Activated naive CD8-positive, alpha-beta T cell (primary cell): ENCODE measurements at regions not wholly inside any gene's neighbourhood (a gene's known extent, or its start where the extent isn't known, plus 50 kb on each side); places are given as distances from the start of the nearest gene placed in this dataset.
A peak's percentile ranks its signal among the peaks of the same experiment; 100 is the strongest.

Experiments used
- H3K27ac Mint-ChIP-seq: one replicate; pipeline ENCODE4 v1.8.0; 2021; ENCODE audit warnings: mixed read lengths
- H3K27me3 Mint-ChIP-seq: one replicate; pipeline ENCODE4 v1.8.0; 2021; ENCODE audit warnings: mixed read lengths
- H3K36me3 Mint-ChIP-seq: one replicate; pipeline ENCODE4 v1.8.0; 2021; ENCODE audit warnings: mixed read lengths
- H3K4me1 Mint-ChIP-seq: one replicate; pipeline ENCODE4 v1.8.0; 2021; ENCODE audit warnings: low read depth, mixed read lengths
- H3K4me3 Mint-ChIP-seq: one replicate; pipeline ENCODE4 v1.8.0; 2021; ENCODE audit warnings: mild to moderate bottlenecking, mixed read lengths
- H3K9me3 Mint-ChIP-seq: one replicate; pipeline ENCODE4 v1.8.0; 2021; ENCODE audit warnings: low read depth, mixed read lengths

GRCh38 chr6:3630258-3630835 lies 121.2 kb downstream of the PXDC1 start:
- Mint-ChIP-seq H3K36me3 (no peaks in the 10 kb centered on the region), H3K27ac (no peak overlapping the region), H3K27me3 (no peaks in the 10 kb centered on the region), H3K4me1 (peaks cover 26% of the 10 kb centered on the region), H3K9me3 (no peaks in the 10 kb centered on the region), H3K4me3 (no peak overlapping the region)

GRCh38 chr6:3627956-3628835 lies 123.3 kb downstream of the PXDC1 start:
- peaks cover 38% of the 10 kb centered on the region for H3K4me1 Mint-ChIP-seq
- H3K27me3 Mint-ChIP-seq, result no peaks in the 10 kb centered on the region
- H3K36me3 Mint-ChIP-seq, result no peaks in the 10 kb centered on the region
- no peaks in the 10 kb centered on the region for H3K9me3 Mint-ChIP-seq
- no peak overlapping the region for H3K27ac Mint-ChIP-seq
- H3K4me3 Mint-ChIP-seq, result peak overlapping the region; percentile 69

GRCh38 chr6:3627501-3627900 lies 124.0 kb downstream of the PXDC1 start:
- peaks cover 42% of the 10 kb centered on the region for H3K4me1 Mint-ChIP-seq
- H3K27ac Mint-ChIP-seq, result no peak overlapping the region
- H3K27me3 Mint-ChIP-seq, result no peaks in the 10 kb centered on the region
- no peaks in the 10 kb centered on the region for H3K36me3 Mint-ChIP-seq
- no peaks in the 10 kb centered on the region for H3K9me3 Mint-ChIP-seq
- no peak overlapping the region for H3K4me3 Mint-ChIP-seq

- Mint-ChIP-seq H3K27ac (no peak overlapping the region), H3K36me3 (no peaks in the 10 kb centered on the region), H3K4me1 (peaks cover 46% of the 10 kb centered on the region), H3K4me3 (no peak overlapping the region), H3K27me3 (no peaks in the 10 kb centered on the region), H3K9me3 (no peaks in the 10 kb centered on the region)
Measured at GRCh38 chr6:3625980-3626563, 125.4 kb downstream of the PXDC1 start.

- Mint-ChIP-seq H3K27ac (no peak overlapping the region), H3K27me3 (no peaks in the 10 kb centered on the region), H3K4me1 (peaks cover 45% of the 10 kb centered on the region), H3K9me3 (no peaks in the 10 kb centered on the region), H3K4me3 (no peak overlapping the region), H3K36me3 (no peaks in the 10 kb centered on the region)
Measured at GRCh38 chr6:3625149-3625979, 126.1 kb downstream of the PXDC1 start.

GRCh38 chr6:3624250-3625136 lies 127.0 kb downstream of the PXDC1 start:
- Mint-ChIP-seq H3K27ac (no peak overlapping the region), H3K9me3 (no peaks in the 10 kb centered on the region), H3K4me1 (peaks cover 43% of the 10 kb centered on the region), H3K4me3 (peak overlapping the region; percentile 75), H3K27me3 (no peaks in the 10 kb centered on the region), H3K36me3 (no peaks in the 10 kb centered on the region)

GRCh38 chr6:3623451-3624249 lies 127.9 kb downstream of the PXDC1 start:
- Mint-ChIP-seq H3K27me3 (no peaks in the 10 kb centered on the region), H3K9me3 (no peaks in the 10 kb centered on the region)

GRCh38 chr6:3621411-3621810 lies 130.1 kb downstream of the PXDC1 start:
- H3K27me3 Mint-ChIP-seq, result no peaks in the 10 kb centered on the region
- H3K4me1 Mint-ChIP-seq, result peaks cover 21% of the 10 kb centered on the region
- H3K4me3 Mint-ChIP-seq, result no peak overlapping the region
- no peaks in the 10 kb centered on the region for H3K36me3 Mint-ChIP-seq
- no peak overlapping the region for H3K27ac Mint-ChIP-seq
- H3K9me3 Mint-ChIP-seq, result no peaks in the 10 kb centered on the region

More at GRCh38 chr6:3623451-3624249, 127.9 kb downstream of the PXDC1 start:
- H3K4me1 Mint-ChIP-seq, result peaks cover 35% of the 10 kb centered on the region
- H3K4me3 Mint-ChIP-seq, result peak overlapping the region; percentile 75
- H3K27ac Mint-ChIP-seq, result no peak overlapping the region
- no peaks in the 10 kb centered on the region for H3K36me3 Mint-ChIP-seq

GRCh38 chr6:3620937-3621336 lies 130.6 kb downstream of the PXDC1 start:
- H3K27ac Mint-ChIP-seq, result no peak overlapping the region
- no peaks in the 10 kb centered on the region for H3K9me3 Mint-ChIP-seq
- no peak overlapping the region for H3K4me3 Mint-ChIP-seq
- H3K4me1 Mint-ChIP-seq, result peaks cover 21% of the 10 kb centered on the region
- no peaks in the 10 kb centered on the region for H3K36me3 Mint-ChIP-seq
- H3K27me3 Mint-ChIP-seq, result no peaks in the 10 kb centered on the region

- no peak overlapping the region for H3K27ac Mint-ChIP-seq
- no peak overlapping the region for H3K4me3 Mint-ChIP-seq
- peaks cover 21% of the 10 kb centered on the region for H3K4me1 Mint-ChIP-seq
- no peaks in the 10 kb centered on the region for H3K27me3 Mint-ChIP-seq
- no peaks in the 10 kb centered on the region for H3K9me3 Mint-ChIP-seq
- no peaks in the 10 kb centered on the region for H3K36me3 Mint-ChIP-seq
Measured at GRCh38 chr6:3620389-3620788, 131.1 kb downstream of the PXDC1 start.

- H3K27ac Mint-ChIP-seq, result no peak overlapping the region
- H3K4me3 Mint-ChIP-seq, result no peak overlapping the region
- H3K36me3 Mint-ChIP-seq, result no peaks in the 10 kb centered on the region
- H3K9me3 Mint-ChIP-seq, result no peaks in the 10 kb centered on the region
- peaks cover 21% of the 10 kb centered on the region for H3K4me1 Mint-ChIP-seq
- H3K27me3 Mint-ChIP-seq, result no peaks in the 10 kb centered on the region
Measured at GRCh38 chr6:3619800-3620199, 131.7 kb downstream of the PXDC1 start.

- Mint-ChIP-seq H3K4me1 (peaks cover 18% of the 10 kb centered on the region), H3K27me3 (no peaks in the 10 kb centered on the region), H3K36me3 (no peaks in the 10 kb centered on the region), H3K9me3 (no peaks in the 10 kb centered on the region), H3K4me3 (no peak overlapping the region), H3K27ac (no peak overlapping the region)
Measured at GRCh38 chr6:3619201-3619600, 132.3 kb downstream of the PXDC1 start.

- no peak overlapping the region for H3K27ac Mint-ChIP-seq
- H3K27me3 Mint-ChIP-seq, result no peaks in the 10 kb centered on the region
- H3K4me3 Mint-ChIP-seq, result no peak overlapping the region
- H3K4me1 Mint-ChIP-seq, result peaks cover 13% of the 10 kb centered on the region
- H3K9me3 Mint-ChIP-seq, result no peaks in the 10 kb centered on the region
- H3K36me3 Mint-ChIP-seq, result no peaks in the 10 kb centered on the region
Measured at GRCh38 chr6:3618642-3619041, 132.9 kb downstream of the PXDC1 start.
